ENCODE measurements at regions not wholly inside any gene's neighbourhood (a gene's known extent, or its start where the extent isn't known, plus 50 kb on each side); places are given as distances from the start of the nearest gene placed in this dataset.

DNA sequence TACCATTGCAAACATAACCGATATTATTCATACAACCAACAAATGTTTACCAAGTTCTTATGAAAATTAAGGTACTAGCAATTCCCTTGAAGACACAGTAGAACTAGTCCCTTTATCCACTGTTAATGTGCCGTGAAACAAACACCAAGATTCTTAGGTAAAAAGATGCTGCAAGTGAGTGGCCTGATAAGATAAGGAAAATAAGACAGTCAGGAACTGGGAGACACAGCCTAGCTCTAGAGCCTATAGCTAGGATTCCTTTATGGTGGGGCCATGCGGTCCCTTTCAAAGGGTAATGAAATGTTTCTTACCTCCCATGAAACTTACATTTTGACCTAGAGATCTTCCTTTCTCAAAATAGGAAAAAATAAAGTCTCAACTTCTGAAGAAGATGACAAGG is 658.4 kb upstream of the MIR17HG start:
- Histone ChIP-seq H3K27me3 (no peaks in the 10 kb centered on the region), H3K4me1 (no peaks in the 10 kb centered on the region), H3K27ac (no peak overlapping the region), H3K36me3 (no peaks in the 10 kb centered on the region), H3K9me3 (no peaks in the 10 kb centered on the region), H3K4me3 (replicated peaks in 1 of 3) (no peak overlapping the region)
- WGBS, 2 donors, result 91 to 94% methylated on average over 3 of the region's 3 CpGs
- TF ChIP-seq, protein P1, sequence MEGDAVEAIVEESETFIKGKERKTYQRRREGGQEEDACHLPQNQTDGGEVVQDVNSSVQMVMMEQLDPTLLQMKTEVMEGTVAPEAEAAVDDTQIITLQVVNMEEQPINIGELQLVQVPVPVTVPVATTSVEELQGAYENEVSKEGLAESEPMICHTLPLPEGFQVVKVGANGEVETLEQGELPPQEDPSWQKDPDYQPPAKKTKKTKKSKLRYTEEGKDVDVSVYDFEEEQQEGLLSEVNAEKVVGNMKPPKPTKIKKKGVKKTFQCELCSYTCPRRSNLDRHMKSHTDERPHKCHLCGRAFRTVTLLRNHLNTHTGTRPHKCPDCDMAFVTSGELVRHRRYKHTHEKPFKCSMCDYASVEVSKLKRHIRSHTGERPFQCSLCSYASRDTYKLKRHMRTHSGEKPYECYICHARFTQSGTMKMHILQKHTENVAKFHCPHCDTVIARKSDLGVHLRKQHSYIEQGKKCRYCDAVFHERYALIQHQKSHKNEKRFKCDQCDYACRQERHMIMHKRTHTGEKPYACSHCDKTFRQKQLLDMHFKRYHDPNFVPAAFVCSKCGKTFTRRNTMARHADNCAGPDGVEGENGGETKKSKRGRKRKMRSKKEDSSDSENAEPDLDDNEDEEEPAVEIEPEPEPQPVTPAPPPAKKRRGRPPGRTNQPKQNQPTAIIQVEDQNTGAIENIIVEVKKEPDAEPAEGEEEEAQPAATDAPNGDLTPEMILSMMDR (IDR thresholded peaks at IDR 0.05), result no peak
- TF ChIP-seq POLR2A (IDR thresholded peaks at IDR 0.05), result no peak
- no peak for DNase-seq
- intact Hi-C loops (cut with DNase I), result no loop called here

DNA sequence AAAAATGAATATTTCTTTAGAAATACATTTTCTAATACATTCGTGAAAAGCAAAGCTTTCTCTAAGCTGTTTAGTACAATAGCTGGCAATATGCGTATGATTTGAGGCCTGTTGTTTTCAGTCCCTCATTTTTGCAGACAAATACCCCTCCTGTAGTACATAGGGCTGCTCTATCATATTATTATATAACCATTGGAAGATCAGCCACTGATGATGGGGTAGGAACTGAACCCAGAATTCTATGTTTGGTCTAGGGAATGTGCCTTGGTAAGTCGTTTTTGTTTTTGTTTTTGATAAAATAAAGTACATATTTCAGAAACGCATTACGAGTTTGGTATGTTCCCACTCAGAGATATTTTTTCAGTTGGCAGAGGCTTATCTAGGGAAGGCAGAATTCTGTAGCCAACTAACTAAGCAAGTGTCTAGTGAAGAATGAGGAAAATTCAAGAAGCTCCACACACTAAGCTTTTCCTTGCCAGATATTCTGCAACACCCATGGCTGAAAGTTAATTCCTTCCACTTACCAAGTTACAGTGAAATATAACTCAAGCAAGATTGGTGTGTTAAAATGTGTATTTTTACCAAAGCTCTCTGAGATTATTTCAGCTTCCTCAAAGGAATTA is 656.9 kb upstream of the MIR17HG start:
- DNase-seq, result no peak
- no peak for TF ChIP-seq POLR2A (IDR thresholded peaks at IDR 0.05)
- TF ChIP-seq, protein P1 (IDR thresholded peaks at IDR 0.05), result no peak
- no peaks in the 10 kb centered on the region for H3K4me1 ChIP-seq
- H3K27ac ChIP-seq, result no peak overlapping the region
- H3K4me3 ChIP-seq (replicated peaks in 1 of 3), result no peak overlapping the region
- no peaks in the 10 kb centered on the region for H3K36me3 ChIP-seq
- H3K27me3 ChIP-seq, result no peaks in the 10 kb centered on the region
- 74 to 80% methylated on average over 5 of the region's 5 CpGs for WGBS, 2 donors
- H3K9me3 ChIP-seq, result no peaks in the 10 kb centered on the region
- intact Hi-C loops (cut with DNase I), result no loop called here

DNA sequence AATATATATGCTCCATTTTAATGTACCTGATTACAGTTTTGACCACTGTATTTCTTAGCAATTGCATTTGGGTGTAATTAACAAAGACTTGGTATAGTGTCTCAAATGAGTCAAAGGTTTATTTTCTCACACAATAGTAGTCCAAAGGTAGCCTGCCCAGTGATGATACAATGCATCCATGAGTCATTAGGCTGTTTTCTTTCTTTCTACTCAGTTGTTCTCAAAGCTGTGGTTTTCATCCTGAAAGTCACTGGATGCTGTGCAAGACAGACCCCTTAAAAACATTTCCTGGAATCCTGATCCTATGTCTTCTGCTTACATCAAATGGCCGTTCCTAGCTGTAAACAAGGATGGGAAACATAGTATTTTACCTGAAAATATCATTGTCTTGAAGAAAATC is 651.2 kb upstream of the MIR17HG start:
- Histone ChIP-seq H3K27me3 (no peaks in the 10 kb centered on the region), H3K4me1 (no peaks in the 10 kb centered on the region), H3K27ac (no peak overlapping the region), H3K36me3 (no peaks in the 10 kb centered on the region), H3K4me3 (replicated peaks in 1 of 3) (no peak overlapping the region), H3K9me3 (no peaks in the 10 kb centered on the region)
- intact Hi-C loops (cut with DNase I), result no loop called here
- no peak for TF ChIP-seq POLR2A (IDR thresholded peaks at IDR 0.05)
- TF ChIP-seq, protein P1 (IDR thresholded peaks at IDR 0.05), result no peak
- no peak for DNase-seq
- WGBS, 2 donors, result 83 to 86% methylated on average over 1 of the region's 1 CpG

DNA sequence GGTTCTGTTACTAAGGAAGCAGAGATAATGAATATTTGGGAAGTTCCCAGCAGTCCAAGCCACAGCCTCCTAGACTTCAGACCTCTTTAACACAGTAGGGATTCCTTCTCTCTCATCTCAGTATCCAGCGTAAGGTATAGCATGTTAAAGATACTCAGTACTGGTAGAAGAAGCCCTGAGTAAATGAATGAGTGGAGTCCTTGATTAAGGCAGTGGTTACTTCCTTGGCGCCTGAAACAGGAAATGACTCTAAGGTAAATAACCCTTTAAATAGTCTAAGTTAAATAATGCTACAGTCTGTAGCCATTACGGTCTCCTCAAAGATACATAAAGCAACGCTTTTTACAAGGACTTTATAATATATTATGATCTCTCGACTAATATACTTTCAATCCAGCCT is 650.8 kb upstream of the MIR17HG start:
- intact Hi-C loops (cut with DNase I), result no loop called here
- no peak for DNase-seq
- H3K4me3 ChIP-seq (replicated peaks in 1 of 3), result no peak overlapping the region
- H3K36me3 ChIP-seq, result no peaks in the 10 kb centered on the region
- no peak overlapping the region for H3K27ac ChIP-seq
- no peaks in the 10 kb centered on the region for H3K4me1 ChIP-seq
- H3K27me3 ChIP-seq, result no peaks in the 10 kb centered on the region
- 91 to 93% methylated on average over 5 of the region's 5 CpGs for WGBS, 2 donors
- TF ChIP-seq POLR2A (IDR thresholded peaks at IDR 0.05), result no peak
- TF ChIP-seq, protein P1 (IDR thresholded peaks at IDR 0.05), result no peak
- H3K9me3 ChIP-seq, result no peaks in the 10 kb centered on the region

DNA sequence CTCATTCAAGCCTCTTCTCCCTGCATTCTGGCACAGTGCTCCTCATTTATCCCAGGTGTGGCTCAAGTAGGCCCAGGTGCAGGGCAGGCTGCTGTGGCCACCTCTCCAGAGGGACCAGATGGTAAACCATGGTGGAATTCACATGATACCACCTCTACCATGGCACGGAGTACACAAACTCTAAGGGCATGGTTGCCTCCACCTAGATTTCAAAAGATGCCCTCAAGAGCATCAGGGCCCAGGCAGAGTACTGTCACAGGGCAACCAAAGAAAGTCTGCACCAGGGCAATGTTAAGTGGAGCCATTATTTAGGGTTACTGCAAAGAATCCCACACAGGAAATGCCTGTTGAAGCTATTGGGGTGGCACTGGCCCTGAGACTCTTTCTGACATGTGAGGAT is 647.1 kb upstream of the MIR17HG start:
- intact Hi-C loops (cut with DNase I), result no loop called here
- no peak for TF ChIP-seq POLR2A (IDR thresholded peaks at IDR 0.05)
- TF ChIP-seq, protein P1 (IDR thresholded peaks at IDR 0.05), result no peak
- no peak for DNase-seq
- Histone ChIP-seq H3K9me3 (no peaks in the 10 kb centered on the region), H3K27me3 (no peaks in the 10 kb centered on the region), H3K36me3 (no peaks in the 10 kb centered on the region), H3K4me3 (replicated peaks in 1 of 3) (no peak overlapping the region), H3K4me1 (no peaks in the 10 kb centered on the region), H3K27ac (no peak overlapping the region)
- WGBS, 2 donors, result 91 to 93% methylated on average over 1 of the region's 1 CpG

All from thyroid gland (tissue), 4 donors.